Right hindlimb (tissue), 1 donor: ENCODE measurements at regions not wholly inside any gene's neighbourhood (a gene's known extent, or its start where the extent isn't known, plus 50 kb on each side); places are given as distances from the start of the nearest gene placed in this dataset.
"Not testable (repeated sequence)": the region's sequence is repeated elsewhere in the genome, so short reads cannot be mapped to it uniquely, and the experiment has no call there.

Source experiments
- DNase-seq: peaks from one replicate; pipeline ENCODE4 v3.0.0-alpha.2; 2018

GRCh38 chrX:68994135-68994890 lies 165.5 kb downstream of the EFNB1 start:
- no peak for DNase-seq

DNA sequence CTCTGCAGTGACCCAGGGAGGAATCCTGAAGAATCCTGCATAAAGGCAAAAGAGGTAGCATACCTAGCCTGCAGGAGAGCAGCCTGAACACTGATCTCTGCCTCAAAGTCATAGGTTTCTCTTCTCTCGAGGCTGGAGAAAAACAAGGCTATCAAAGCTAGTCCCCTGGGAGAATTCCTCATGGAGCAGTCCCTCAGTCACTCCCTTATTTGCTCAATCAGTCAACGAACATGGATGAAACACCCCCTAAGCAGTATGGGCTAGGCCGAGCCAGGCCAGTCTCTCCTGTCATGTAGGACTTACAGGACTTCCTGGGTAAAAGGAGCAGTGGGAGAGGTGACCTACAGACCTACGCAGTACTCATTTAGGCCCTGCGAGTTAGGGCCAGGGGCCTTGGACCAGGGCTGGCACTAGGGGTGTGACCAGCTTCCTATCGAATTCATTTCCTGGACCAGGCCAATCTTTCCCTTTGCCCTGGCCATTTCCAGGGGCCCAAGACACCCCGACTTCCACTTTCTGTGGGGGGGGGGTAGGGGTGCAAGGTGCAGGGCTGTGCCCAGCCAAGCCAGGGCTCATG lies 164.1 kb downstream of the EFNB1 start:
- DNase-seq = no peak

- no peak for DNase-seq
Measured at GRCh38 chrX:68991691-68992345, 163.0 kb downstream of the EFNB1 start.

- no peak for DNase-seq
Measured at GRCh38 chrX:68990948-68991347, 162.1 kb downstream of the EFNB1 start.

GRCh38 chrX:68989865-68990606 lies 161.2 kb downstream of the EFNB1 start:
- peak; percentile 78 for DNase-seq

DNA sequence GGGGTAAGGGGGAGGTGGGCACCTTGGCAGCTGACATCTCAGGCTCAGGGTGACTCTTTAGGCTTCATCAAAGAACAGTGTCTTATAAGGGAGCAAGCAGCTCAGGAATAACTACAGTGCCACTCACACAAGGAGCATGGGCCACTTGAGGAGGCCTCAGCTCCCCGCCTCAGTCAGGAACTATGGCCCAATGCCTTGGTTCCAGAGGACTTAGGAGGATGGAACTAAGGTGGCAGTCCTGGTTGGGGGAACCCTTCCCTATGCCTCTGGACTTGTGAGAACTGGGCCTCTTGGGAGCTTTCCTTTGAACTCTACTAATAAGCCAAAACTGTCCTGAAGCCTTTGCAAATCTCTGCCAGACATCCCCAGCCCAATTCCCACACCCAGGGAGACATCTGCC lies 160.6 kb downstream of the EFNB1 start:
- DNase-seq = no peak

GRCh38 chrX:68988865-68989264 lies 160.0 kb downstream of the EFNB1 start:
- no peak for DNase-seq

DNA sequence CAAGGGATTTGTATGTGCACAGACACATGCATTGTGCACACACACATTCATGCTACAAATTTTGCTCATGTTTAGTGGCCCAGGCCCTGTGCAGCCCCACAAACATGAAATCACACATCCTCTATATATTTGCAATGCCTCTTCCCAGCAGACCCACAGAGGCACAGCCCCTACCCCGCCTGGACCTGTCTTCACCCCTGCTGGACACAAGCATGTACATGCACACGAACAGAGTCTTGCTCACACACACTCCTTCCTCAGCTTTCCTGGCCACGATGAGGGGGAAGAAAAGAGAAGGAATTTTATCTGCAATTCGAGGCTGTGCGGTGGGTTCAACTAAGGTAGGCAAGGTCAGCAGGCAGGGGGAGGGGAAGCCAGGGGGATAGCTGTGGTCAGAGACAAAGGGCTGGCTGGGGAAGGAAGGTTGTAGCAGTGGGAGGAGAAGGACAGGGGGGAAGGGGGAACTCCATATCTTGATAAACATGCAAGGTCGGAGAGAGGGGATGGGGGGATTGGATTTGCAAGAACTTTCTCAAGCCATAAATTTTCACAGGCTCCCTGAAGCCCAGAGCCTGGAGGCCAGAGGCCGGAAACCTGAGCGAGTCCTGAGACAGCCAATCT lies 156.4 kb downstream of the EFNB1 start:
- DNase-seq = no peak

DNA sequence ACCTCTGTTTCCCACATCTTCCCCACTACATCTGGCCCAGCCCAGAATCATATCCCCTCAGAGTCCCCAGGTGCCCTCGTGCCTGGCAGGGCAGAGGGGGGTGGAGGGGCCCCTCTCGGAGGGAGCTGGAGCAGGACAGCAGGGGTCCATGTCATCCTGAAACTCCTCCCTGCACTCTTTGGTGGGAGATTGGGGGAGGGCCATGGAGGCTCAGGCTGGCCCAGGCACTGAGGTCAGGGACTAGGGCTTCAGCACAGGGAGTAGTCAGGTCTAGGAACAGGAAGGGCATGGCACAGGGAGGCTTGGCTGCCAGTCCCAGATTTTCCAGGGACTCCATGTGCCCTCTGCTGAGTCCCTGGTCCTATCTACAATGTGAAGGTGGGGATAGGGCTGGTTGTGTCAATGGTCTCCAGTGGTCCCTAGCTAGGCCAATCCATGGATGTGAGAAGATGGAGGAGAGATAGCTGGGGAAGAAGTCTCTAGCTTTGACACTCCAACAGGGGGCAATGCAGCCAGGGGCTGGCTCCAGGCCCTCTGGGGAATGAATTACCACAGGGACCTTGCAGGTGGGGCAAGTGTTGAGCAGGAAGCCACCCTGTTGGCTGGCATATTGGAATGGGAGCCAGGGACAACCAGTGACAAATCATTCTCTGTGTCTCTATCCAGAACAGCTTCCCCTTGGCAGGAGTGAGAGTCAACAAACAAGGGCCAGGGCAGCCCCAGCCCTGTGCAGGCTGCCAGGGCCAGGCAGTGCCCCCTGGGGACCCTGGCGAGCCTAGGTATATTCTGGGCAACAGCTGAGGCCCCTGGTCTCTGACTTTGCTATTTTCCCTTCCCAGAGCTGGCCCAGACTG lies 154.4 kb downstream of the EFNB1 start:
- no peak for DNase-seq

DNA sequence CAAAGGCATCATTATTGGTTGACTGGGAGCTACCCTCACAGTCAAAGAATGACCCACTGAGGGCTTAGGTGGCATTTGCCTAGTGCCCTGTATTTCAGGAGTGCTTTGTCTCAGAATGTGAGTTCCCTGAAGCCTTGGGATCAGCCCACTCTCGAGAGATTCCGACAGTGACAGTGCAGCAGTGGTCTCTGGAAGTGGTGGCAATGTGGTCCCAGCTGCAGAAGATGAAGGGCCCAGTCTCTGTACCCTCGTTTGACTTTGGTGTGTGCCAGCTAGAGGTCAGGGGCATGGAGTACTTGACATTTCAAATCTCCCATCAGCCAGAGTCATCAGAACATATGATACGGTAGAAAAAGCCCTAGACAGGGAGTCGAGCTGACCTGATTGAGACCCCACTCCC lies 153.7 kb downstream of the EFNB1 start:
- DNase-seq = no peak

GRCh38 chrX:68980906-68981616 lies 152.2 kb downstream of the EFNB1 start:
- DNase-seq = no peak

- DNase-seq = no peak
Measured at GRCh38 chrX:68978655-68979054, 149.8 kb downstream of the EFNB1 start.

GRCh38 chrX:68978255-68978654 lies 149.4 kb downstream of the EFNB1 start:
- DNase-seq = peak; percentile 81

GRCh38 chrX:68953331-68953730 lies 124.5 kb downstream of the EFNB1 start:
- no peak for DNase-seq

DNA sequence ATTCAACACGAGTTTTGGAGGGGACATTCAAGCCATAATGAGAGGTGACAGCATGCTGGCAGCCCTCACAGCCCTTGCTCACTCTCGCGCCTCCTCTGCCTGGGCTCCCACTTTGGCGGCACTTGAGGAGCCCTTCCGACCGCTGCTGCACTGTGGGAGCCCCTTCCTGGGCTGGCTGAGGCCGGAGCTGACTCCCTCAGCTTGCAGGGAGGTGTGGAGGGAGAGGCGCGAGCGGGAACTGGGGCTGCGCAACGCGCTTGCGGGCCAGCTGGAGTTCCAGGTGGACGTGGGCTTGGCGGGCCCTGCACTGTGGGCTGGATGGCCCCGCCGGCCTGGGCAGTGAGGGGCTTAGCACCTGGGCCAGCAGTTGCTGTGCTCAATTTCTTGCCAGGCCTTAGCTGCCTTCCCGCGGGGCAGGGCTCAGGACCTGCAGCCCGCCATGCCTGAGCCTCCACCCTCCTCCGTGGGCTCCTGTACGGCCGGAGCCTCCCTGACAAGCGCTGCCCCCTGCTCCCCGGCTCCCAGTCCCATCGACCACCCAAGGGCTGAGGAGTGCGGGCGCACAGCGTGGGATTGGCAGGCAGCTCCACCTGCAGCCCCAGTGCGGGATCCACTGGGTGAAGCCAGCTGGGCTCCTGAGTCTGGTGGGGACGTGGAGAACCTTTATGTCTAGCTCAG lies 123.3 kb downstream of the EFNB1 start:
- not testable (repeated sequence) for DNase-seq

- DNase-seq = no peak
Measured at GRCh38 chrX:68950937-68951336, 122.1 kb downstream of the EFNB1 start.

GRCh38 chrX:68947882-68948605 lies 119.2 kb downstream of the EFNB1 start:
- DNase-seq = no peak

DNA sequence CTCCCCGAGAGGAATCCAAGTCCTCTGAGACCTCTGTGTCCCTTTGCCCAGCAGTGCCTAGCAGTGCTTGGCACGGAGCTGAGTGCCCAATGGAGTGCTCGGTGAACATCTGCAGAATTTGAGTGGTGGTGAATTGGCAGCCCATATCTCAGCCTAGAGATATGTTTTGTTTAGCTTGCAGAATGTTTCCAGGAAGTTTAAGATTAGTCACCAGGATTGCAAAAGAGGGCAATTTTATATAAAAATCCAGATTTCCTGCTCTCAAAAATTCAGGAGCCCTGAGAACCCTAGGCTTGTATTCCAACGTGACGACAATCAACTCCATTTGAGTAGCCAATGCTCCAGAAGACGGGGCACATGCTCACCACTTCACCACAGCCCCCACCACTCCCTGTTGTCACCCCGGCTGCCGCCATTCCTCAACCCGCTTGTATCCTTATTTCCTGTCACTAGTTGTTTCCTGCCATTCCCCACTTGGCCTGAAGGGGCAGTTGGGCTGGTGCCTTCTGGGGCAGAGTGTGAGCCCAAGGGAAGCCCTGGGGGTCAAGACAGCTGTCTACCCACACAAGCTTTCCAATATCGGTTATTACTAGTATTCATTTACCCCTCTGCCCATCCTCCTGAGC lies 116.9 kb downstream of the EFNB1 start:
- no peak for DNase-seq

DNA sequence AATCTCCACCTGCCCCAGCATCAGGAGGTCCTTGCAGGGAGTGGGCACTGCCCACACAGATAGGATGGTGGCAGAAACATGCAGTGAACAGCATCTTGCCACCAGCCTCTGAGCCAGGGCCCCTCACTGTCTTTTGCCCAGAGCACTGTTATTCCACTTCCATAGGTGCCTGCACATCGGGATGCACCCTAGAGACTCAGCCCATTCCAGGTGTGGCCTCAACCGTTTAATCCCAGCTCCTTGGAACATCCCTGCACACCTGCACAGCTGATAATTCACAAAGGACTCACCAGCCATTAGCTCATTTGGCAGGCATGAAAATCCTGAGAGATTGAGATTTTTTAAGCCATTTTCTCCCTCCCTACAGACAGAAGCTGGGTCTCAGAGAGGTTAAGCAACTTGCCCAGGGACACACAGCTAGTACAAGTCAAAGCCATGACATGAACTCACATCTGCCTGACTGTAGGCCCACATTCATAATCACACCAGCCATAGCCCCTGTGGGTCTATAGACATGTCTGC lies 116.3 kb downstream of the EFNB1 start:
- no peak for DNase-seq
